BJ (cell line): ENCODE measurements at regions not wholly inside any gene's neighbourhood (a gene's known extent, or its start where the extent isn't known, plus 50 kb on each side); places are given as distances from the start of the nearest gene placed in this dataset.

Experiments used
- CTCF ChIA-PET: fragments of 350-600 bp; formaldehyde crosslinking; extraction: SDS; loops from one replicate; lab custom pipeline; 2021; ENCODE audit warnings: antibody characterized with exemption, inconsistent platforms; lab: Yijun Ruan, JAX
- POLR2A ChIA-PET: fragments of 300-600 bp; sonication (Branson Sonifier 250); formaldehyde crosslinking; extraction: SDS; loops from one replicate; lab custom pipeline; 2021; ENCODE audit warnings: antibody characterized with exemption; lab: Charles Lee
- DNase-seq: peaks from one replicate; pipeline ENCODE4 v3.0.0-alpha.2; 2011; ENCODE audit warnings: low read depth
- H3K27me3 ChIP-seq: 2 replicates; pipeline ENCODE4 v1.6.0; 2011; ENCODE audit warnings: low read length; ENCODE audit not compliant: control insufficient read depth, insufficient read depth
- H3K36me3 ChIP-seq: 2 replicates; pipeline ENCODE4 v1.5.1; 2011; ENCODE audit warnings: low read length; ENCODE audit not compliant: control insufficient read depth, insufficient read depth
- H3K4me3 ChIP-seq: 2 replicates; pipeline ENCODE4 v1.5.1; 2011; ENCODE audit warnings: low read depth, mild to moderate bottlenecking, control low read depth, low read length
- CTCF ChIP-seq: IDR thresholded peaks from 2 replicates; pipeline ENCODE4 v1.5.1; 2011; ENCODE audit warnings: low read depth, mild to moderate bottlenecking, control low read depth, inconsistent platforms, low read length, moderate library complexity; ENCODE audit not compliant: insufficient read depth

GRCh38 chr6:166684866-166685265, 57.8 kb upstream of the RPS6KA2 start:
- Histone ChIP-seq H3K36me3 (no peaks in the 10 kb centered on the region), H3K27me3 (no peaks in the 10 kb centered on the region), H3K4me3 (no peak overlapping the region)
- ChIA-PET POLR2A (no interaction called here), CTCF (interaction anchor here (1.0 to 1.4 kb wide), 2 partner anchors 10 kb away, joined by 3 to 4 read pairs; no protein-coding TSS in a partner anchor)
- no peak for DNase-seq
- TF ChIP-seq CTCF, result no peak

DNA sequence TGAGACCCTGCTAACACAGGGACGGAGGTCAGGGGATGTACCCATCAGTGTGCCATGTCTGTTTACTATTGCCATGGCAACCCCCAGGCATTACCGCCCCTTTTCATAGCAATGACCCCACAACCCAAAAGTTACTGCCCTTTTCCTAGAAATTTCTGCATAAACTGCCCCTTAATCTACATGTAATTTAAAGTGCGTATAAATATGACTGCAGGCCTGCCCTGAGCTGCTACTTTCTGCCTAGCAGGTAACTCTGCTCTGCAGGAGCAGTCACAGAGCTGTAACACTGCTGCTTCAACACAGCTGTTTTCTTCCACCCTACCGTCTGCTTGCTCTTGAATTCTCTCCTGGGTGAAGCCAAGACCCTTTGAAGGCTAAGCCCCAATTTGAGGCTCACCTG, 57.1 kb upstream of the RPS6KA2 start:
- H3K36me3 ChIP-seq, result no peaks in the 10 kb centered on the region
- no peaks in the 10 kb centered on the region for H3K27me3 ChIP-seq
- no peak overlapping the region for H3K4me3 ChIP-seq
- DNase-seq, result no peak
- POLR2A ChIA-PET, result no interaction called here
- no peak for TF ChIP-seq CTCF
- CTCF ChIA-PET, result interaction anchor here (1.1 to 1.4 kb wide), 2 partner anchors 11 to 92 kb away, joined by 3 read pairs; no protein-coding TSS in a partner anchor

DNA sequence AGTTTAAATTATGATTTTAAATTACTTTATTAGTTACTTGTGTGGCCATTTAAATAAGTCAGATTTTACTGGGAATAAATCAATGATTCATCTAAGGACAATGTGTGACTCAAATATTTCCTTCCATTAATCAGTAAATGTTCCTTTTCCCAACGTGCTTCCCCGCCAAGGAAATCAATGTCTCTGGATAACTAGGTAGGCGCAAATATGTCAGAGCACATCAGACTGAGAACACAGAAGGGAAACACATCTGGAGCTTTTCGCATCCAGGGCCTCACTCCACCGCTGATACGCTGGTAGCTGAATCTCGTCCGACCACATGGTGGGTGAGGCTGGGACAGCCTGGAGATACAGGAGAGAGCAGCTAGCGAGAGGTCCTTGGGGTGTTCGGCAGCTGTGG, 56.4 kb upstream of the RPS6KA2 start:
- no peak for TF ChIP-seq CTCF
- H3K36me3 ChIP-seq, result no peaks in the 10 kb centered on the region
- H3K27me3 ChIP-seq, result no peaks in the 10 kb centered on the region
- no peak overlapping the region for H3K4me3 ChIP-seq
- DNase-seq, result no peak
- ChIA-PET POLR2A (no interaction called here), CTCF (interaction anchor here (1.1 kb wide), 1 partner anchor 93 kb away, joined by 3 read pairs; no protein-coding TSS in a partner anchor)

GRCh38 chr6:166679566-166679965, 52.5 kb upstream of the RPS6KA2 start:
- H3K27me3 ChIP-seq, result no peaks in the 10 kb centered on the region
- TF ChIP-seq CTCF, result no peak
- no peaks in the 10 kb centered on the region for H3K36me3 ChIP-seq
- H3K4me3 ChIP-seq, result no peak overlapping the region
- ChIA-PET POLR2A (no interaction called here), CTCF (no interaction called here)
- DNase-seq, result no peak

DNA sequence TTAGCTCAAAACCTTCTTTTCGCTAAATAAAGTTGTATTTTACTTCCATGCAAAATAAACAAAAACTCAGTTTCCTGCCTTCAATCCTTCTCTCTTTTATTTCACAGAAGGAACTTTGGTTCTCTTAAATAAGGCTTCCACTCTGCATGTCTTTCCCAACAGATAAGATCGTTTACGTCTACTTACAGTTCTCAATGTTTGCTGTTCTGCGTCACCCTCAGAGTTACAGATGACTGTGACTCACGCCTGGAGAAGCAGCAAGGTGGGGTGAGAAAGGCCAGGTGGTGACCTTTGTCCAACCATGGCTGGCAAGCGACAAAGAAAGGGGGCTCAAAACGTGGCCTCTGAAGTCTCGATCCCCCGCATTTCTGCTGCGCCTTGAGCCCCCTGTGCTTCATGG, 51.4 kb upstream of the RPS6KA2 start:
- Histone ChIP-seq H3K27me3 (no peaks in the 10 kb centered on the region), H3K36me3 (no peaks in the 10 kb centered on the region), H3K4me3 (no peak overlapping the region)
- no peak for DNase-seq
- no peak for TF ChIP-seq CTCF
- CTCF ChIA-PET, result no interaction called here
- POLR2A ChIA-PET, result no interaction called here
